ENCODE measurements at regions not wholly inside any gene's neighbourhood (a gene's known extent, or its start where the extent isn't known, plus 50 kb on each side); places are given as distances from the start of the nearest gene placed in this dataset.

DNA sequence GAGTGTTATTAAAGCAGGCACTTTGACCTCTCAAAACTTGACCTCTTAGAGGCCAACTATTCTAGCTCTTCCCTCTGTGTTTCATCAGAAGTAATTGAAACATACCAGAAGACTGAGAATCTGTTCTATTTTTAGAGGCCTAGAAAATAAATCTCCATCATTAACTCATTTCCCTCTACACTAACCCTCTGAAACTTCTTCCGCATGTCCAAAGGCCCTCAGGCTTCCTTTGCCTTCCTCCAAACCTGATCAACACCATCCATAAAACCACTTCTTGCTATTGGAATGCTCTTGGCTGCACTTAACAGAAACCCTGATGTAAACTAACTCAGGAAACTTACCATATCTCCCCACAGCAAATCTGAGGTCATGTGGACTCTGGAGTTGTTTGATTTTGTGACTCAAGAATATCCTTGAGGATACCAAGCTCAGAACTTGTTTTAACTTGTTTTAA is 196.4 kb downstream of the RPAP3 start:
- Histone ChIP-seq H2BK5ac (ENCODE audit: low read depth, low read length, poor library complexity, severe bottlenecking) (no peak overlapping the region), H3K27me3 (ENCODE audit: control insufficient read depth in 1 of 2, insufficient read depth in 1 of 2, low read length in 2 of 2) (no peaks in the 10 kb centered on the region), H3K23ac (ENCODE audit: low read length in 2 of 2) (no peak overlapping the region), H3K79me1 (replicated peaks; ENCODE audit: low read length, poor library complexity, severe bottlenecking) (no peaks in the 10 kb centered on the region), H3K4ac (ENCODE audit: low read depth in 1 of 2, low read length in 2 of 2) (no peak overlapping the region), H3K18ac (ENCODE audit: low read depth in 1 of 2, low read length in 2 of 2) (no peak overlapping the region), H4K8ac (ENCODE audit: low read length) (no peak overlapping the region), H3K9ac (ENCODE audit: low read length) (peak overlapping the region; percentile 81), H3K27ac (ENCODE audit: low read length, poor library complexity, severe bottlenecking) (no peak overlapping the region), H3K36me3 (ENCODE audit: control insufficient read depth in 1 of 2, insufficient read depth in 2 of 2, low read depth in 1 of 2, low read length in 2 of 2) (no peaks in the 10 kb centered on the region), H3K4me1 (ENCODE audit: control insufficient read depth, insufficient read depth, low read depth, low read length) (no peaks in the 10 kb centered on the region), H3K14ac (ENCODE audit: low read length in 2 of 2) (no peak overlapping the region), H3K9me3 (ENCODE audit: control insufficient read depth, low read length) (peaks cover 2% of the 10 kb centered on the region), H2AK5ac (ENCODE audit: low read length, severe bottlenecking) (no peak overlapping the region), H2AFZ (ENCODE audit: low read depth, low read length) (no peak overlapping the region), H4K91ac (ENCODE audit: low read length) (no peak overlapping the region), H2BK15ac (ENCODE audit: low read depth, poor library complexity, severe bottlenecking) (no peak overlapping the region), H2BK120ac (ENCODE audit: low read depth, low read length) (no peak overlapping the region), H3K4me2 (ENCODE audit: low read length, poor library complexity, severe bottlenecking) (no peak overlapping the region), H3K4me3 (ENCODE audit: insufficient read depth in 1 of 2, low read depth in 1 of 2, low read length in 2 of 2) (no peak overlapping the region), H2BK12ac (ENCODE audit: low read length in 2 of 2) (no peak overlapping the region)
- 27% methylated on average over 1 of the region's 1 CpG for WGBS
- DNase-seq = peak; percentile 79

DNA sequence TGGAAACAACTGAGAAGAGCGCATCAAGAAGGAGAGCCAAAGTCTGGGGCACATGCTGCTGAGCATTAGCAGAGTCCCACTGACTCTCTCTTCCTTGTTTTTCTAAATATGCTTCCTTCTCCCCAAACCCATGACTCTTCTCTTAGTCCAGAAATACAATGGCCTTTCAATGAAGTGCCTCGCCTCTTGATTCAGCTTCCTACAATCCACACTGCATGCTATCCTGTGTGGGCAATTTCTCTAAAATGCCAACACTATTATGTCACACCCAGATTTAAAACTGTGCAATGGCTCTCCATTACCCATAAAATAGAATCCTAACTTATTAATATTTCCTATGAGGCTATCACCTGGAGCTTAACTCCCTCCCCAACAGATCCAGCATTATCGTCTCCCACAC is 198.6 kb downstream of the RPAP3 start:
- Histone ChIP-seq H3K9me3 (ENCODE audit: control insufficient read depth, low read length) (no peaks in the 10 kb centered on the region), H3K23ac (ENCODE audit: low read length in 2 of 2) (no peak overlapping the region), H3K27ac (ENCODE audit: low read length, poor library complexity, severe bottlenecking) (no peak overlapping the region), H2BK5ac (ENCODE audit: low read depth, low read length, poor library complexity, severe bottlenecking) (no peak overlapping the region), H2AFZ (ENCODE audit: low read depth, low read length) (no peak overlapping the region), H3K36me3 (ENCODE audit: control insufficient read depth in 1 of 2, insufficient read depth in 2 of 2, low read depth in 1 of 2, low read length in 2 of 2) (no peaks in the 10 kb centered on the region), H3K27me3 (ENCODE audit: control insufficient read depth in 1 of 2, insufficient read depth in 1 of 2, low read length in 2 of 2) (no peaks in the 10 kb centered on the region), H3K9ac (ENCODE audit: low read length) (no peak overlapping the region), H3K18ac (ENCODE audit: low read depth in 1 of 2, low read length in 2 of 2) (no peak overlapping the region), H3K4me3 (ENCODE audit: insufficient read depth in 1 of 2, low read depth in 1 of 2, low read length in 2 of 2) (no peak overlapping the region), H4K8ac (ENCODE audit: low read length) (no peak overlapping the region), H2BK12ac (ENCODE audit: low read length in 2 of 2) (no peak overlapping the region), H2BK15ac (ENCODE audit: low read depth, poor library complexity, severe bottlenecking) (no peak overlapping the region), H3K4me1 (ENCODE audit: control insufficient read depth, insufficient read depth, low read depth, low read length) (no peaks in the 10 kb centered on the region), H3K14ac (ENCODE audit: low read length in 2 of 2) (no peak overlapping the region), H4K91ac (ENCODE audit: low read length) (no peak overlapping the region), H3K4me2 (ENCODE audit: low read length, poor library complexity, severe bottlenecking) (no peak overlapping the region), H2BK120ac (ENCODE audit: low read depth, low read length) (no peak overlapping the region), H3K4ac (ENCODE audit: low read depth in 1 of 2, low read length in 2 of 2) (no peak overlapping the region), H3K79me1 (replicated peaks; ENCODE audit: low read length, poor library complexity, severe bottlenecking) (no peaks in the 10 kb centered on the region), H2AK5ac (ENCODE audit: low read length, severe bottlenecking) (no peak overlapping the region)
- DNase-seq = no peak
- WGBS = 93% methylated on average over 3 of the region's 3 CpGs

- H2BK15ac ChIP-seq (ENCODE audit: low read depth, poor library complexity, severe bottlenecking) = no peak overlapping the region
- H3K9me3 ChIP-seq (ENCODE audit: control insufficient read depth, low read length) = no peaks in the 10 kb centered on the region
- H2BK5ac ChIP-seq (ENCODE audit: low read depth, low read length, poor library complexity, severe bottlenecking) = no peak overlapping the region
- no peak overlapping the region for H4K8ac ChIP-seq (ENCODE audit: low read length)
- H3K4ac ChIP-seq (ENCODE audit: low read depth in 1 of 2, low read length in 2 of 2) = no peak overlapping the region
- H2BK120ac ChIP-seq (ENCODE audit: low read depth, low read length) = no peak overlapping the region
- H3K9ac ChIP-seq (ENCODE audit: low read length) = peak overlapping the region; percentile 82
- H2AK5ac ChIP-seq (ENCODE audit: low read length, severe bottlenecking) = no peak overlapping the region
- no peak overlapping the region for H4K91ac ChIP-seq (ENCODE audit: low read length)
- no peak overlapping the region for H3K23ac ChIP-seq (ENCODE audit: low read length in 2 of 2)
- H3K36me3 ChIP-seq (ENCODE audit: control insufficient read depth in 1 of 2, insufficient read depth in 2 of 2, low read depth in 1 of 2, low read length in 2 of 2) = no peaks in the 10 kb centered on the region
- H3K4me2 ChIP-seq (ENCODE audit: low read length, poor library complexity, severe bottlenecking) = no peak overlapping the region
- no peak overlapping the region for H3K14ac ChIP-seq (ENCODE audit: low read length in 2 of 2)
- DNase-seq = peak; percentile 35
- no peaks in the 10 kb centered on the region for H3K27me3 ChIP-seq (ENCODE audit: control insufficient read depth in 1 of 2, insufficient read depth in 1 of 2, low read length in 2 of 2)
- no peaks in the 10 kb centered on the region for H3K4me1 ChIP-seq (ENCODE audit: control insufficient read depth, insufficient read depth, low read depth, low read length)
- H2AFZ ChIP-seq (ENCODE audit: low read depth, low read length) = no peak overlapping the region
- peak overlapping the region in 1 of 2 experiments; percentile 36 for H3K4me3 ChIP-seq (ENCODE audit: insufficient read depth in 1 of 2, low read depth in 1 of 2, low read length in 2 of 2)
- peak overlapping the region in 1 of 2 experiments; percentile 33 for H3K18ac ChIP-seq (ENCODE audit: low read depth in 1 of 2, low read length in 2 of 2)
- H3K79me1 ChIP-seq (replicated peaks; ENCODE audit: low read length, poor library complexity, severe bottlenecking) = no peaks in the 10 kb centered on the region
- 68% methylated on average over 10 of the region's 11 CpGs for WGBS
- no peak overlapping the region for H3K27ac ChIP-seq (ENCODE audit: low read length, poor library complexity, severe bottlenecking)
- no peak overlapping the region for H2BK12ac ChIP-seq (ENCODE audit: low read length in 2 of 2)
Measured at GRCh38 chr12:47504775-47505446, 200.9 kb downstream of the RPAP3 start.

- Histone ChIP-seq H2BK120ac (ENCODE audit: low read depth, low read length) (no peak overlapping the region), H3K9me3 (ENCODE audit: control insufficient read depth, low read length) (no peaks in the 10 kb centered on the region), H4K8ac (ENCODE audit: low read length) (no peak overlapping the region), H2BK5ac (ENCODE audit: low read depth, low read length, poor library complexity, severe bottlenecking) (no peak overlapping the region), H3K36me3 (ENCODE audit: control insufficient read depth in 1 of 2, insufficient read depth in 2 of 2, low read depth in 1 of 2, low read length in 2 of 2) (no peaks in the 10 kb centered on the region), H2AK5ac (ENCODE audit: low read length, severe bottlenecking) (no peak overlapping the region), H3K9ac (ENCODE audit: low read length) (no peak overlapping the region), H3K27ac (ENCODE audit: low read length, poor library complexity, severe bottlenecking) (no peak overlapping the region), H3K4me2 (ENCODE audit: low read length, poor library complexity, severe bottlenecking) (no peak overlapping the region), H3K27me3 (ENCODE audit: control insufficient read depth in 1 of 2, insufficient read depth in 1 of 2, low read length in 2 of 2) (peaks cover 0 to 18% of the 10 kb centered on the region in 2 experiments), H3K4me1 (ENCODE audit: control insufficient read depth, insufficient read depth, low read depth, low read length) (no peaks in the 10 kb centered on the region), H3K18ac (ENCODE audit: low read depth in 1 of 2, low read length in 2 of 2) (no peak overlapping the region), H2AFZ (ENCODE audit: low read depth, low read length) (no peak overlapping the region), H3K4me3 (ENCODE audit: insufficient read depth in 1 of 2, low read depth in 1 of 2, low read length in 2 of 2) (no peak overlapping the region), H4K91ac (ENCODE audit: low read length) (no peak overlapping the region), H3K4ac (ENCODE audit: low read depth in 1 of 2, low read length in 2 of 2) (no peak overlapping the region), H3K79me1 (replicated peaks; ENCODE audit: low read length, poor library complexity, severe bottlenecking) (no peaks in the 10 kb centered on the region), H3K14ac (ENCODE audit: low read length in 2 of 2) (no peak overlapping the region), H2BK15ac (ENCODE audit: low read depth, poor library complexity, severe bottlenecking) (no peak overlapping the region), H3K23ac (ENCODE audit: low read length in 2 of 2) (no peak overlapping the region), H2BK12ac (ENCODE audit: low read length in 2 of 2) (no peak overlapping the region)
- 91% methylated on average over 2 of the region's 3 CpGs for WGBS
- DNase-seq = no peak
Measured at GRCh38 chr12:47493801-47494200, 212.0 kb downstream of the RPAP3 start.
